ENCODE measurements at regions not wholly inside any gene's neighbourhood (a gene's known extent, or its start where the extent isn't known, plus 50 kb on each side); places are given as distances from the start of the nearest gene placed in this dataset.

DNA sequence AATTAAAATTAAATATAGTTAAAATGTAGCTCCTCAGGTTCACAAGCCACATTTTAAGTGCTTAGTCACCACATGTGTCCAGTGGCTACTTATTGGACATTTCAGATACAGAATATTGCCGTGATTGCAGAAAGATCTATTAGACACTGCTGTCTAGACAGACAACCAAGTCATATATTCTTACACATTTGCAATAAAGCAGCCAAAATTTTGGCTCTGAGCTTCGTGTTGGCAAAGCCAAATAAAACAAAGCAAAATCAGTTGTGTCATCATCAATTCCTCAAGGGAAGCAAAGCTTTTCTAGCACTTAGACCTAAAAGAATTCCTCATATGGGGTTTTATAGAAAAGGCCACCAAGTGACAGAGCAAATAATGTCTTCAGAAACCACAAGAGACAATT lies 193.1 kb upstream of the LPP start:
- Histone ChIP-seq H3K4me1 (no peaks in the 10 kb centered on the region), H3K4me3 (no peak overlapping the region), H3K36me3 (no peaks in the 10 kb centered on the region), H3K27ac (no peak overlapping the region), H3K9me3 (no peaks in the 10 kb centered on the region), H3K27me3 (no peaks in the 10 kb centered on the region)
- DNase-seq, result no peak
- TF ChIP-seq CTCF (IDR thresholded peaks at IDR 0.05) (no peak), POLR2A (IDR thresholded peaks at IDR 0.05) (no peak)
- intact Hi-C loops (cut with DNase I; ENCODE audit: low total_unique reads), result no loop called here

- Histone ChIP-seq H3K9me3 (no peaks in the 10 kb centered on the region), H3K27me3 (no peaks in the 10 kb centered on the region), H3K4me1 (no peaks in the 10 kb centered on the region), H3K27ac (no peak overlapping the region), H3K4me3 (no peak overlapping the region), H3K36me3 (no peaks in the 10 kb centered on the region)
- DNase-seq, result no peak
- intact Hi-C loops (cut with DNase I; ENCODE audit: low total_unique reads), result no loop called here
- TF ChIP-seq CTCF (IDR thresholded peaks at IDR 0.05), result no peak
- no peak for TF ChIP-seq POLR2A (IDR thresholded peaks at IDR 0.05)
Measured at GRCh38 chr3:187961366-187961765, 192.6 kb upstream of the LPP start.

GRCh38 chr3:187963003-187963676 lies 190.8 kb upstream of the LPP start:
- Histone ChIP-seq H3K36me3 (no peaks in the 10 kb centered on the region), H3K27ac (no peak overlapping the region), H3K9me3 (no peaks in the 10 kb centered on the region), H3K27me3 (no peaks in the 10 kb centered on the region), H3K4me3 (no peak overlapping the region), H3K4me1 (no peaks in the 10 kb centered on the region)
- TF ChIP-seq CTCF (IDR thresholded peaks at IDR 0.05), result no peak
- TF ChIP-seq POLR2A (IDR thresholded peaks at IDR 0.05), result no peak
- no peak for DNase-seq
- intact Hi-C loops (cut with DNase I; ENCODE audit: low total_unique reads), result no loop called here

- DNase-seq, result no peak
- no peaks in the 10 kb centered on the region for H3K9me3 ChIP-seq
- H3K4me1 ChIP-seq, result no peaks in the 10 kb centered on the region
- H3K27ac ChIP-seq, result no peak overlapping the region
- TF ChIP-seq CTCF (IDR thresholded peaks at IDR 0.05) (no peak), POLR2A (IDR thresholded peaks at IDR 0.05) (no peak)
- no peak overlapping the region for H3K4me3 ChIP-seq
- H3K36me3 ChIP-seq, result no peaks in the 10 kb centered on the region
- H3K27me3 ChIP-seq, result no peaks in the 10 kb centered on the region
- intact Hi-C loops (cut with DNase I; ENCODE audit: low total_unique reads), result no loop called here
Measured at GRCh38 chr3:187963677-187964385, 190.1 kb upstream of the LPP start.

DNA sequence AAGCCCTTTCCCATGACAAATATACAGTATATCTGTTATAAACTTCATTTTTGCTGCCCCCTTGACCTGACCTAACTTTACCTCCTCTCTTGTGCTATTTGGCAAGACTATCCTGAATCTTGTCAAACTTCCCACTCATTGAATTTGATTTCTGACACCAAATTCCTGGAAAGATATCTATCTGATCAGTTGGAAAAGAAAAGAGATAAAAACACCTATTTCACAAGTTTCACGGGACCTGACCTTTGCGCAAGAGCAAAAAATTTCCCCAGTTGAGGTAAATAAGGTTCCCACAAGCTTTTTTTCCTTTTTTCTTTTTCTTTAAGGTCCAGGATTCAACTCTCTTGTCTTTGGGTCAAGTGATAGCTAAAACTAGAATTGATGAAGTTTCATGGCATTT lies 189.2 kb upstream of the LPP start:
- Histone ChIP-seq H3K27ac (no peak overlapping the region), H3K4me3 (no peak overlapping the region), H3K9me3 (no peaks in the 10 kb centered on the region), H3K27me3 (no peaks in the 10 kb centered on the region), H3K4me1 (no peaks in the 10 kb centered on the region), H3K36me3 (no peaks in the 10 kb centered on the region)
- no peak for DNase-seq
- TF ChIP-seq CTCF (IDR thresholded peaks at IDR 0.05), result no peak
- TF ChIP-seq POLR2A (IDR thresholded peaks at IDR 0.05), result no peak
- intact Hi-C loops (cut with DNase I; ENCODE audit: low total_unique reads), result no loop called here

Data from uterus (tissue), 3 donors.